ENCODE measurements at regions not wholly inside any gene's neighbourhood (a gene's known extent, or its start where the extent isn't known, plus 50 kb on each side); places are given as distances from the start of the nearest gene placed in this dataset.

- no peak for DNase-seq (ENCODE audit: extremely low read depth in 1 of 11, low read depth in 9 of 11, low spot score in 4 of 11)
Measured at GRCh38 chr11:31921081-31921480, 110.0 kb upstream of the PAX6 start.

GRCh38 chr11:31919175-31919574 lies 108.1 kb upstream of the PAX6 start:
- DNase-seq (ENCODE audit: extremely low read depth in 1 of 11, low read depth in 9 of 11, low spot score in 4 of 11), result no peak

- DNase-seq (ENCODE audit: extremely low read depth in 1 of 11, low read depth in 9 of 11, low spot score in 4 of 11), result no peak
Measured at GRCh38 chr11:31915867-31916266, 104.7 kb upstream of the PAX6 start.

GRCh38 chr11:31913985-31914384 lies 102.9 kb upstream of the PAX6 start:
- no peak for DNase-seq (ENCODE audit: extremely low read depth in 1 of 11, low read depth in 9 of 11, low spot score in 4 of 11)

GRCh38 chr11:31912808-31913207 lies 101.7 kb upstream of the PAX6 start:
- no peak for DNase-seq (ENCODE audit: extremely low read depth in 1 of 11, low read depth in 9 of 11, low spot score in 4 of 11)

GRCh38 chr11:31910950-31911576 lies 99.9 kb upstream of the PAX6 start:
- no peak for DNase-seq (ENCODE audit: extremely low read depth in 1 of 11, low read depth in 9 of 11, low spot score in 4 of 11)

GRCh38 chr11:31903225-31904074 lies 92.3 kb upstream of the PAX6 start:
- DNase-seq (ENCODE audit: extremely low read depth in 1 of 11, low read depth in 9 of 11, low spot score in 4 of 11), result no peak

GRCh38 chr11:31902706-31903105 lies 91.6 kb upstream of the PAX6 start:
- no peak for DNase-seq (ENCODE audit: extremely low read depth in 1 of 11, low read depth in 9 of 11, low spot score in 4 of 11)

GRCh38 chr11:31895926-31896325 lies 84.8 kb upstream of the PAX6 start:
- DNase-seq (ENCODE audit: extremely low read depth in 1 of 11, low read depth in 9 of 11, low spot score in 4 of 11), result no peak

GRCh38 chr11:31887180-31887579 lies 76.1 kb upstream of the PAX6 start:
- no peak for DNase-seq (ENCODE audit: extremely low read depth in 1 of 11, low read depth in 9 of 11, low spot score in 4 of 11)

- DNase-seq (ENCODE audit: extremely low read depth in 1 of 11, low read depth in 9 of 11, low spot score in 4 of 11), result no peak
Measured at GRCh38 chr11:31884080-31884479, 73.0 kb upstream of the PAX6 start.

GRCh38 chr11:31883435-31883834 lies 72.3 kb upstream of the PAX6 start:
- no peak for DNase-seq (ENCODE audit: extremely low read depth in 1 of 11, low read depth in 9 of 11, low spot score in 4 of 11)

- no peak for DNase-seq (ENCODE audit: extremely low read depth in 1 of 11, low read depth in 9 of 11, low spot score in 4 of 11)
Measured at GRCh38 chr11:31882951-31883392, 71.8 kb upstream of the PAX6 start.

GRCh38 chr11:31881825-31882224 lies 70.7 kb upstream of the PAX6 start:
- no peak for DNase-seq (ENCODE audit: extremely low read depth in 1 of 11, low read depth in 9 of 11, low spot score in 4 of 11)

- no peak for DNase-seq (ENCODE audit: extremely low read depth in 1 of 11, low read depth in 9 of 11, low spot score in 4 of 11)
Measured at GRCh38 chr11:31879681-31880080, 68.6 kb upstream of the PAX6 start.

GRCh38 chr11:31877863-31878262 lies 66.7 kb upstream of the PAX6 start:
- DNase-seq (ENCODE audit: extremely low read depth in 1 of 11, low read depth in 9 of 11, low spot score in 4 of 11), result no peak

GRCh38 chr11:31877083-31877482 lies 66.0 kb upstream of the PAX6 start:
- DNase-seq (ENCODE audit: extremely low read depth in 1 of 11, low read depth in 9 of 11, low spot score in 4 of 11), result no peak

- no peak for DNase-seq (ENCODE audit: extremely low read depth in 1 of 11, low read depth in 9 of 11, low spot score in 4 of 11)
Measured at GRCh38 chr11:31875866-31876560, 64.9 kb upstream of the PAX6 start.

GRCh38 chr11:31874631-31875191 lies 63.6 kb upstream of the PAX6 start:
- DNase-seq (ENCODE audit: extremely low read depth in 1 of 11, low read depth in 9 of 11, low spot score in 4 of 11), result no peak

GRCh38 chr11:31873124-31873523 lies 62.0 kb upstream of the PAX6 start:
- DNase-seq (ENCODE audit: extremely low read depth in 1 of 11, low read depth in 9 of 11, low spot score in 4 of 11), result no peak

Data from renal cortex interstitium (tissue), 11 donors.